ENCODE measurements at regions not wholly inside any gene's neighbourhood (a gene's known extent, or its start where the extent isn't known, plus 50 kb on each side); places are given as distances from the start of the nearest gene placed in this dataset.
"Not testable (repeated sequence)": the region's sequence is repeated elsewhere in the genome, so short reads cannot be mapped to it uniquely, and the experiment has no call there.

DNA sequence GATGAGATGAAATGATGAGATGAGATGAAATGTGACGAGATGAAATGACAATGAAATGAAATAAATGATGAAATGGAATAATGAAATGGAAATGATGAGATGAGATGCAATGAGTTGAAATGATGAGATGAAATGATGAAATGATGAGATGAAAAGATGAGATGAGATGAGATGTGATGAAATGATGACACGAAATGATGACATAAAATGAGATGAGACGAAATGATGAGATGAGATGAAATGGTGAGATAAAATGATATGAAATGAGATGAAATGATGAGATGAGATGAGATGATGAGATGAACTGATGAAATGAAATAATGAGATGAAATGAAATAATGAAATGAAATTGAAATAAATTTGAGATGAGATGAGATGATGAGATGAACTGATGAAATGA, 232.2 kb downstream of the GOLGA6L6 start:
- not testable (repeated sequence) for TF ChIP-seq CHD2 (IDR thresholded peaks at IDR 0.05; ENCODE audit: low read length, partially characterized antibody); EP300 (IDR thresholded peaks at IDR 0.05); RFX5 (IDR thresholded peaks at IDR 0.05); EHF (CRISPR knock-in tag; IDR thresholded peaks at IDR 0.05); CBX2 (IDR thresholded peaks at IDR 0.05; ENCODE audit: borderline replicate concordance, low read depth); NR3C1 (IDR thresholded peaks at IDR 0.05); POLR2A (IDR thresholded peaks at IDR 0.05; ENCODE audit: low read length); SREBF2 (IDR thresholded peaks at IDR 0.05); POLR2AphosphoS2 (conservative IDR thresholded peaks at IDR 0.05; ENCODE audit: low read length); CBX8 (IDR thresholded peaks at IDR 0.05); JUN (IDR thresholded peaks at IDR 0.05); RCOR1 (IDR thresholded peaks at IDR 0.05; ENCODE audit: low read depth, low read length)
- TF ChIP-seq, protein P1, sequence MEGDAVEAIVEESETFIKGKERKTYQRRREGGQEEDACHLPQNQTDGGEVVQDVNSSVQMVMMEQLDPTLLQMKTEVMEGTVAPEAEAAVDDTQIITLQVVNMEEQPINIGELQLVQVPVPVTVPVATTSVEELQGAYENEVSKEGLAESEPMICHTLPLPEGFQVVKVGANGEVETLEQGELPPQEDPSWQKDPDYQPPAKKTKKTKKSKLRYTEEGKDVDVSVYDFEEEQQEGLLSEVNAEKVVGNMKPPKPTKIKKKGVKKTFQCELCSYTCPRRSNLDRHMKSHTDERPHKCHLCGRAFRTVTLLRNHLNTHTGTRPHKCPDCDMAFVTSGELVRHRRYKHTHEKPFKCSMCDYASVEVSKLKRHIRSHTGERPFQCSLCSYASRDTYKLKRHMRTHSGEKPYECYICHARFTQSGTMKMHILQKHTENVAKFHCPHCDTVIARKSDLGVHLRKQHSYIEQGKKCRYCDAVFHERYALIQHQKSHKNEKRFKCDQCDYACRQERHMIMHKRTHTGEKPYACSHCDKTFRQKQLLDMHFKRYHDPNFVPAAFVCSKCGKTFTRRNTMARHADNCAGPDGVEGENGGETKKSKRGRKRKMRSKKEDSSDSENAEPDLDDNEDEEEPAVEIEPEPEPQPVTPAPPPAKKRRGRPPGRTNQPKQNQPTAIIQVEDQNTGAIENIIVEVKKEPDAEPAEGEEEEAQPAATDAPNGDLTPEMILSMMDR (IDR thresholded peaks at IDR 0.05), result not testable (repeated sequence)
- TF ChIP-seq, protein P2, sequence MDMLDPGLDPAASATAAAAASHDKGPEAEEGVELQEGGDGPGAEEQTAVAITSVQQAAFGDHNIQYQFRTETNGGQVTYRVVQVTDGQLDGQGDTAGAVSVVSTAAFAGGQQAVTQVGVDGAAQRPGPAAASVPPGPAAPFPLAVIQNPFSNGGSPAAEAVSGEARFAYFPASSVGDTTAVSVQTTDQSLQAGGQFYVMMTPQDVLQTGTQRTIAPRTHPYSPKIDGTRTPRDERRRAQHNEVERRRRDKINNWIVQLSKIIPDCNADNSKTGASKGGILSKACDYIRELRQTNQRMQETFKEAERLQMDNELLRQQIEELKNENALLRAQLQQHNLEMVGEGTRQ (IDR thresholded peaks at IDR 0.05), result not testable (repeated sequence)

Measured in A549 (cell line).